ENCODE measurements at regions not wholly inside any gene's neighbourhood (a gene's known extent, or its start where the extent isn't known, plus 50 kb on each side); places are given as distances from the start of the nearest gene placed in this dataset.

DNA sequence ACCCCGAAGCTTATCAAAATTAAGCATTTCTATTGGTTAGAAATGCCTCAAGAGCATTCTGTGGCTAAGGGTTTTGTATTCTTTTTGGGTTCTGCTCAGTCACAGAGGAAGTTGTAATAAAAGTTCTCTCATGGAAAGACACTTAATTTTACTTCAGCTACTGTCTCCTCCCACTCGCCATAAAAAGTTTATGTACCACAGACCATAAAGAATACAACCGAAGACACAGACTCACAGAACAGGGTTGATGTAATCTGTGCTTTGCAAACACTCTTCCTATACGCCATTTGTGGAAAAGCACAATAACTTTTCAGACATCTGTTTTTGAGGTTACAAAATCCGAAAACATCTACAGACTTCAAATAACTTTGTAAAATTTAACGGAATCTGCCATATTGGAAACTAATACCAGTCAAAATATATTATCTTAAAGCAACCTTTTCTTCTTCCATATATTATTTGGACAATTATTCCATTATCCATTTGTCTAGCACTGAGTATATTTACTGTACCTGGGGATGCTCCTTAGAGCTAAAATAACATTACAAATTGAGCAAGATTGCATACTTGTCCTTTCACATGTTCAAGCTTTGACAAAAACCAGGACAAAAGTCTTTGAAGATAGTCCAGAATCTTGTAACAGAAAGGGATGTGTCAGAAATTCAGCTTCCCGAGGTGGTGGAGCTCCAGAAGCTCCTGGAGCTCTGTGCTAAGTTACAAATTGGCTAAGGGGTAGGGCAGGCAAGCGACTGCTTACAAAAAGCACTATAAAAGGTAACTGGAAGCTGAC, 219.0 kb upstream of the MEOX2 start:
- DNase-seq = no peak

DNA sequence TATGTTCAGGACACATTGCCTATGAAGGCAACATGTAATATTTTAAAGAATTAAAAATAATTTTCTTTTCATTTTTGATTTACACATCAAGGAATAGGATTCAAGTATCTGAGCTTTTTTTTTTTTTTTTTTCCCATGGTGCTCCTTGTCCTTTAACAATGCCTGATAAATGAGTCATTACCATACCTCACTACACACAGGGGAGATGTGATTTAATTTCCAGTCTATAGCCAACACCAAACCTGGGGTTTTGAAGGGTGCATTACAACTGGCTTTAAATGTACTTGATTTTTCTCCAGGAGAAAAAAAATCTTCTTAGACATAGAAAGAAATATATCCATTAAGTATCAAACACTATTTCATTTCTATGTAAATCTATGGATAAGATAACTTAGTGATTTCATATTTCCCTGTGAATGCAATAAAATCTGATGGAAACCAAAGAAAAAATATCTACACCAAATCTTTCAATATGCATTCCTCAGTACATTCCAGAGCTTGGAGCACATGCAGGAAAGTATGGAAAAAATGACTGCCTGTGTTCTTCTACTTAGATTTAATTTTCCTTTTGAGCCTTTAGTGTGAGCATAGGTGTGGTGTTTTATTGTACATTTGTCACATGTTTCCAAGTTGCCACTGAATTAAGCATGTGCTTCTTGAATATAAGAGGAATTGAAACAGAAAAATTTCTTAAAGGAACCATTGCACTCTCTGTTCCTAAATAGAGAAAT, 204.8 kb upstream of the MEOX2 start:
- no peak for DNase-seq

DNA sequence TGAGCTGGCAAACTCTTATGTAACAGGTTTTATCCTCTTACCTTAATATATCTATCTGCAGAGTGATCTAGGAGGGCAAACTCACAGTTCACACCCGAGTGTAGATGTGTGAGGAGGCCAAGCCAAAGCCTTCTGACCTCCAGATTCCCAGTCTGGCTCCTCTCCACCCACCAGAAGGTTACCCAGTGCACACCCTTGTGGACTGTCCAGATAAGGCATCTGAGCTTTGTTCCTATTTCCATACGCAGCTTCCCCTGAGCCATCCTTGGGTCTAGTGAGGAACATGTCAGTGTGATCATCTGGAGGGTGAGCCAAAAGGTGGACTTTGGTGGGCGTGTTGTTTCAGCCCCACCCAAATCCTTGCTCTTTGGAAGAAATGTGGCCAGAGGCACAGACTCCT, 203.0 kb upstream of the MEOX2 start:
- DNase-seq = no peak

DNA sequence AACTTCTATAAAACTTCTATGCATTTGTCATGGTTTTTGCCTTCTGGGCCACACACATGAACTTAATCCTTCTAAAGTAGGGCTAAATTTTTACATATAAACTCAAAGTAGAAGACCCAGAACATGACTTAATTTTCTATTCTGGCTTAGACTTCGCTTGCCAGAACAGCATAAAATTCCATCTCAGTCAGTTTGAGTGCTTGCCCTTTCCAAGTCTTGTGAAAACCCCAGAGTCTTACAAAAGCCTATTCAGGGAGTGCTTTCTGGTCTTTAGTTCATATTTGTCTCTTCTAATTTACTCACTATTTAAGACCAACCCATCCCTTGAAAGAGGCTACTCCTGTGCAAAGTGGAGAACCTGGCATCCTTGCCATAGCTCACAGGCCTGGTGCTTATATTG, 201.6 kb upstream of the MEOX2 start:
- DNase-seq = no peak

DNA sequence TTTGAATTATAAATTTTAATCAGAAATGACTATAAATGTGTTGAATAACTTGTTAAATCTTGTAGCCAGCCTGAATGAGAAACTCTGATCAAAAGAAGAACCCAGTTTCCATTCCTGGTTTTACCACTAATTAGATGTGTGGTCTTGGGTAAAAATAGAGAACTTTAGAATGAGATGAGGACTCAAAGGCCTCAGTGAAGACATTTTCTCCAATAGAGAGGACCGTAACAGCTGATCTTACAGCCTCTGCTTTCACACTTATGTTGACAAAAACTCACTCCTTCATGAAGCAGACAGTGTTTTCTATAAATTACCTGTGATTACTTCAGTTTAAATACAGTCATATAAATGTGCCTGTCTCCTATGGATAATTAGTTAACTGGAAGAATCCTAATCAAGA, 200.1 kb upstream of the MEOX2 start:
- DNase-seq = no peak

DNA sequence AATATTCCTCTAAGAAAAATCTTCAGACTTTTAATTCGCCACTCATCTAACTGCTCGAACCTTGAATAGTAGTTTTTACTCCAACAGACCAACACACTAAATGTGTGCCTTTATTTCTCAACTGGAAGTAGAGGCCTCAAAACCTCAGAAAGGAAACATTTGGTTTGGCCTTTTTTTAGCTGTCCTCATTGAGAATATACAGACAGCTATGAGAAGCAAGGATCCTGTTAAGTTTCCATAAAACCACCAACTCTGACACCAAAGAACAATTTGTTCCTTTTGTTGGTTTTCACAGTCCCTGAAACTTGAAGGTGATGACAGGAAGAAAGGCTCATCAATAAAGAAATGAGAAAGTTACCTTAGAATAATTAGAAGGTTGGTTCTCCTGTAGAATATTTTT, 199.2 kb upstream of the MEOX2 start:
- DNase-seq = no peak

DNA sequence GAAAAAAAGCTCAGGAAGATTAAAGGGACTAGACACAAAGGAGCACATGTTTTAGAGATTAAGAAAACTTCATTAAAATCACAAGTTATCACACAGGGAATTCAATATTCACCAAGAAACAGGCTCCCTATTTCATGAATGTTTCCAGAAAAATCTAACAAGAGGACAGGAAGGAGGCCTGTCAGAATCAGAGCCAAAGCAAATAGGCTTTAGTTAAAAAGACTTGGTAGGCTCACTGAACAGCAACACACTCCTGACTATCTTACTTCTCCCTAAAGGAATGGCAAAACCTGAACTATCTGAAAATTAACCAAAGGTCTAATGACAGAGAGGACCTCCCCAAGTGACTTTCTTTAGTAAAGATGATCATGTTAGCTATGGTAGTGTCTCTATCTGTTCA, 188.3 kb upstream of the MEOX2 start:
- DNase-seq = no peak

DNA sequence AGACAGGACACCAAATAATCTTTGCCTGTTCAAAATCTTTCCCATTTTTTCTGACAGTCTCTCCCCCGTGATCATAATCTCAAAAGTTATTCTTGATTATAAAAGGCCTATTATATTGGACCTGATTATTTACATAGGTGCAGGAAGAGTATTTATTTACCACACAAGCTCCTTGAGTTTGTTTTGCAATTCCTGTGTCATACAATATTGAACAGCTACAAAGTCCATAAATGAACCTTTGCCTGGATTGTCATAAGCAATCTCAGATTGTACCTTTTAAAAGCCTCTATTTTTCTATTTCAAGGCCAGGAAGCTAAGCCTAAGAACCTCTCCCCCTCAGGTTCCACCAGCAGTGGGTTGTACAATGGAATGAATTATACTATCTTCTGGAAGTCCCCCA, 183.9 kb upstream of the MEOX2 start:
- no peak for DNase-seq

DNA sequence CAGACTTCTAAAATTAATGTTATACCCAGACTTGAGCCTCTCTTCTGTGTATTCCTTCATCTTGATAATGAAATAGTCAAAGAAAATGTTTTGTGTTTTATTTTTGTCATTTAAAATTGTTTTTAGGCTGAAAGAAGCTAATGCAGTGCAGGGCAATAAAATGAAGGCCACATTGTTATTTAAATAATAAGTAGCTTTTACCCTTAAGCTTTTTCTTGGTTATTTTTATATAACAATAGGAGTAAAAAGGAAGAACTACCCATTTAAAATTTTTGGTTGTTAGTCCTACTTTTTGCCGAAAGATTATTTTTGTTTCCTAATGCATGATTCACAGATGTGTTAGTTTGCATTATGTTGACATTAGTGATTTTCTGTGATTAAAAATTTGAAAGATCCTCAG, 181.0 kb upstream of the MEOX2 start:
- DNase-seq = no peak

DNA sequence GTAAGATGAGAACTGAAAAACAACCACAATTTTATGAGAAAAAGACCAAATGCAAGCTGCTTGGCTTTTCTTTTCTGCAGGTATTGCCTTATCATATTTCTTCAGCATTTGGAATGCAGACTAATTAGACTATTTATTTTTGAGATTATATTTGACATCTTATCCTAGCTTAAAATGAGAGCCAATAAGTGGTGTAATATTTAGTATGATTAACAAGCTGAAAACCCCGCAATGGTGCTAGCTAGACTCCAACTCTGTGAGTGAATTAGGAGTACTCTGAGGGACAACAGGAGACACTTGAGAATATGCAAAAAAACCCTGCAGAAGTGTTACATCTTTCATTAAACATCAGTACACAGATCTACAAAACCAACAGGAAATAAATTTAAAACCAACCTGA, 180.3 kb upstream of the MEOX2 start:
- DNase-seq = no peak

DNA sequence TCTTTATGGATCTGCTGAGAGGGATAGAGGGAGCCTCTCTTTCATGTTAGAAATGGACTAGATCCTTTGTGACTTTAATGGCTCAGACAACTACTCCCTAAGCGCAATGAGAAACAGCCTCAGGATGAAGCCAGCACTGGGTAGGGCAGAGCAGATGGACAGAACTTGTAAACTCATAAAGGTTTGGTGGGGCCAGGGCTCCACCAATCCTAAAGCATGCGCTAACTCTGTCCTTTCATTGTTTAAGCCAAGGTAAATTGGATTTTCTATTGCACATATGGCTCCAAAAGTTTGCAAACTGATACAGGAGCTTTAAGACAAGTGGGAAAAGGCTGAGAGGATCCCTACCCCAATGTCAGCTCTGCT, 178.1 kb upstream of the MEOX2 start:
- no peak for DNase-seq

DNA sequence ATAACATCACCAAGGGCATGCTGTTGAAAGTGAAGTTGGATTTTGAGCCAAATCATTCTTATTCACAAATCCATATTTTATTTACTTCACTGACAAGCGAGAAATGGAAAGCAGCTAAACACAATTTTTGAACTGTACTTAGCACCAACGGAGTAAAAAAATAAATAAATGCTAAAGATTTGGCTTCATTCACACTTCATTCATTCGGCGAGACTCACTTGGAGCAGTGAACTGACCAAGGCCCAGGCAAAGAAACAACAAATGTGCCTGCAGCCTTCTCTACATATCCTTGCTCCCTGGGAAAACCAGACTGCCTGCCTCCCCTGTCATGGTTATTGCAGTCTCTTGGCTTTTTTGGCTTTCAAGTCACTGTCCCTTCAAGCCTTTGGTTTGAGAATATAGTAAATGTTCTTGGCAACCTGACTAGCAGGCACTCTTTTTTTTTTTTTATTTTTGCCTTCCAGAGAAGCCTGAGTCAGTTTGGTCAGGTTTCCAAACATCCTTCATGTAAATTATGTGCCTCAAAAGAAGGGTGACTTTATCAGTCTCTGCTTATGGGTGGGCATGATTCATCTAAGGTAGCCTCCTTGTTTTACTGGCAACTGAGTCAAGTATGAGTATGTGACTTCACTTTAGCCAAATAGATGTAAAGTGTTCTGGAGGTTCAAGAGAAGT, 177.6 kb upstream of the MEOX2 start:
- no peak for DNase-seq

DNA sequence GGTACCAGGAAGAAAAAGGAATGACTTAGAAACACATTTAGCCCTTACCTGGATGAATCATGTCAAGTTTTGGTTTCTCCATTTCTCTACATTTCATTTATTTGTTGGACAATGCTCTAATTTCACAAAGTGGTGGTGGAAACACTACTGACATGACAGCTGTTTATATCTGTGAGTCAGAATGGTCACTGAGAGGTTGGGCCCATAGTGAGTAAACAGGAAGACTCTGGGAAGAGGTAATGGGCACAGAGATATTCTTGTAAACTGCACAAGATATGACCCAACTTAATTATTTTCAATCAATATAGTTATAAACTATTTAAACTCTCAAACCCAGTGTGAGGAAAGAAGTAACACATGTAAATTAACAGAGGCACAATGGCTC, 176.3 kb upstream of the MEOX2 start:
- DNase-seq = no peak

DNA sequence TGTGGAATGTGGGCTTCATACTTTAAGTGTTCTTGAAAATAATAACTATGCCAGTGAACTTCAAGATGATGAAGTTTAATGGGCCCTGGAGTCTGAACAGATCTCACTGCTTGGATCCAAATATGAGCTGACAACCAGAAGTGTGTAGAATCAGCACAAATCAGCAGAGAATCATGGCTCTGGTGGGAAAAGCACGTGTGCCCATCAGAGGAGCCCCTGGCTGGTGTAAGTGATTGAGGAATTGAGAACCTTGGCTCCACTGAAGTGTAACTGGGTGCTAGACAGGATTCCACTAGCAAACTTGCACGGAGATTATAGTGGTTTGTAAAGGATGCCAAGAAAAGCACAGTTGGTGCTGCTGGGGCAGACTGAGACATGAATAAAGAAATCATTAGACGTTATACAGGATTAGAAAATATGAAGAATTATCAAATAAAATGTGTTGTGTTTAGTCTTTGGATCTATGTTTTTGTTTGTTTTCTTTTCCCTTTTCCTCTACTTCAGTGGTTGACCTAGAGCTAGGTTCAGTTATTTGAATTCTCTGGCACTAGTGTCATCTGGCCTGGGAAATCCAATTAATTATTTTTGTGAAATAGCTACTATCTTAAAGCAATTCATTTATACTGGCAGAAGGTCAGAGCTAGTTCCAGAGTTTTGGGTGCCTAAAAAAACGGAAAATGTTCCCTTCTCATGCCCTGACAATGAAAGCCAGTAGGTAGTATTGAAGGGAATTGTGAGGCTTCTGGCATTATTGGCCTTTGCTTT, 175.7 kb upstream of the MEOX2 start:
- DNase-seq = peak; percentile 52

DNA sequence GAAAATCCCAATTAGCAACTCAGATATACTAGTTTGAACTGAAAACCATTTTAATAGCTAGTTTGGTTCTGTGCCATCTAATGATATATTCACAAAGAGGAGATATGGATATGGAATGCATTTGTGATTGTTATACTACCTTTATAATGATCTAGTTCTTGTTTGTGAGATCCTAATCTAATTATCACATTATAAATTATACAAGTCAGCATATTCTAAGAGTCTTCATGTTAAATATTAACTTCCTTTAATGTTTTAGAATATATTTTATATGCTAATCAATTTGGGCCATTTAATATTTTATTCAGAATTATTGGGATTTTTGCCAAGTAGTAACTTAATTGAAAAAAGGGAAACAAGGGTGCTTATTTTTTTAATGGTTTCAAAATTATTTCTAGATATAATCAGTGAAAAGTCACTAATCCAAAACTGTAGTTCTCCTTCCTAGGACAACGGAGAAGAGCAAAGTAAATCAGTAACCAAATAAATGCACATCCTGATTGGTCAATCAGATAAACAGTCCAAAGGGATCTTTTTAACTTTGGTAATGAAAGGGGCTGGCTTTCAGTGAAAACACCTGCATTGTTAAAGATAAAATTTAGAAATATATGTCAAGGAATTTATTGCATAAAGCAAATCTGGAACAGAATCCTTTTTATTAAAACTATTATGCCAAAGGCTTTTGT, 173.9 kb upstream of the MEOX2 start:
- no peak for DNase-seq

DNA sequence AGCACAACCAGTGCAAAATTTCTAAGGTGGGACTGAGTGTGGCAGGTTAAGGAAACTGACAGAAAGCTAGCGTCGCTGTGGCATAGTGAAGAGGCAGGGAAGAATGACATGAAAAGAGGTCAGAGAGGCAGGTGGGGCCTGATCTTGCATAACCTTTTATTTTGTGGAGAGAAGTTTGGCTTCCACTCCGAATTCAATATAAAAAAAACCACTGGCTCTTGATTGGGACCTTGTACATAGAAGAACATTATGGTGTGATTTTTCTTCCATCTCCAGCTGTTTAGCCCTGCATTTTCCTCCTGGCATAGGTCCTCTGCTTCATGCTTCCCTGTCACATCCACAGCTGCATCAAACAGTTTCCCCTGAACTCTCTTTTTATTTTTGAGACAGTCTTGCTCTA, 170.5 kb upstream of the MEOX2 start:
- no peak for DNase-seq

DNA sequence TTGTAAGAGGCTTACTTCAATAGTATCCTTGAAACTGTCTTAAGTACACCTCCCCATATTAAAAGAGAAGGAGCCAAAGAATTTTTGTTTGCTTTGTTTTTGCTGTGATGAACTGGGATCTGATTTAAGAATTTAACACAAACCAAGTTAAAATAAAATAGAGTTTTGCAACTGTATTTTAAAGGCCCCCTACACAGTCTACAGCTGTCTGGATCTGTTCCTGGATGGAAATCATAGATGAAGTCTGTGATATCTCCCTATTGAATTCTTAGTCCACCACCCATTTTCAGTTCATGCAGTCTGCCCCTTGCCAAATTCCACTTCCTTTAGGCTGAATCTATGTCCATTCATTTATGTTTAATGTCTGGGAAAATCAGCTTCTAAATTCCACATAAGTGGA, 169.8 kb upstream of the MEOX2 start:
- no peak for DNase-seq

DNA sequence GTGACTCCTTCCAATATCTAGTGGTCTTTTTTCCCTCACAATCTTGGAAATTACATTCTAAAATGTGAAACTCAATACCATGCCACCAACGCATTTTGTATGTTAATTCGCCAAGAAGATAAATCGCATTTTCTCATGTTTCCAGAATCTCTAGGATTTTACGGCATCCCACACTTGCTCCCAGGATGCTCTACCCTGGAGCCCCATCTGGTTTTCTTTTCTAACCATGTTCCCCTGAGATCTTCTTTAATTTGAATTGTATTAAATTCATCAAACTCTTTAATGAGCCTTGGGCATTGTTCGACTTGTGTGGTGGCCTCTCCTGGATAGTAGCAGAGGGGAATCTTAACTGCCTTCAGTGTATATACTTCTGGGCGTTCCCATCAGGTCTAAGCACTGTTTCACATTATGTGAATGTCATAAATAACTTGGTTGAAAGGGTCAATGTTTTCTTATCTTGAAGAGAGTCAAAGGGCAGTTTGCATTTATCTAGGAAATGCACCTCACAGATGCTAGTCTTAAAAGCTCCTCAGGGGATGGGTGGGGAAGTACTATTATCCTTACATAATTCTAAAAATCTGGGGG, 169.1 kb upstream of the MEOX2 start:
- DNase-seq = no peak

DNA sequence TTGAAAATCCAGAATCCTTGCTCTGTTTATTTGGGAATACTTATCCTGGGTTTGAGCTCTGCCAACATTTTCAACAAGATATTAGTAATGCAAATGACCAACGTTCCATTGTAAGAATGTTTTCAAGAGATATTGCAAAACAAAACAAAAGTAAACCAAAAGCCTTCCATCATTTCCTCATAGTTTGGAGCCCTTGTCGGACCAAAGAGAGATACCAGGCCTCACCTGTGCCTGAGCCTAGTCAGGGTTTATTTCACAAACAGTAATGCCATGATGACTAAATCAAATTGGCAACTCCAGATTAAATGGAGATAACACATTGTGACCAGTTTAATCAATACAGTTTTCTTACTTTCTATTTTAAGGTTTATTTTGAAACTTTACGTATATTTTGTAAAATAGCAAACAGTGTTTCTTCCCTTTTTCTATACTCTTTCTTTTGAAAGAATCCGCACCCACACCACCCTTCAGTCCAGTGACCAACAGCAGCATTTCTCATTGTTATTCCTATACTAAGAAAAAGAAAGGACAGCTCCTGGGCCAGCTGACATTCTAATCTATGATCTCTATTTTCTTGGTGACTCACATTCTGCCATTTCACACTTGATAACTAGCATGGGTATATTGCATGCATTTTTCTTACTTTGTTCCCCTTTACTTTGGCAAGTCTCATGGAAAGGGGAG, 168.5 kb upstream of the MEOX2 start:
- DNase-seq = no peak

DNA sequence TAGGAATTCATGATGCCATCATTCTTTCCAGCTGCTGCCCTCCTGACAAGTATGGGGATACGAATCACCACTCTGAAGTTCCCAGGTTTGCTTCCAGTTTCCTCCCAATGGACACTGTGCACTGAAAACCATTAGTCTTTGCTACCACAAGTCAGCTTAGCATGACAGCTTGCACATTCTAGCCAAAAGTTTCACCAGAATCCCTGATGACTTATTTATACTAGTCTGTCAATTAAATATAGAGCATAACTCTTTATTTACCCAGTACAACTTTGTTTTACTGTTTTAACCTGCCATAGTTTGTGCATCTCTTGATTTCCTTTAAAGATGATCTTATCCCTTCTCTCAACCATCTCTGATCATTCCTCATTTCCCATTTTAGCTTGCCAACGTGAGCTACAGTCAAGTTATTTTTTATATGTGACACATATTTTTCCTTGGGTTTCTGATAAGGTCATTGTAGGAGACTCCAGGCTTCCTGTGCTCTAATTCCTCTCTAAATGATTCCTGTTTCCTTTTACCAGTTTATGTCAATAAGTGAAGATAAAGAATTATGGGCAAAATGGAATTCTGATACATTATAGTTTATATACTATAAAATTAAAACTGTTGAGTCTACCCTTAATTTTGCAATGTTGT, 167.5 kb upstream of the MEOX2 start:
- no peak for DNase-seq

DNA sequence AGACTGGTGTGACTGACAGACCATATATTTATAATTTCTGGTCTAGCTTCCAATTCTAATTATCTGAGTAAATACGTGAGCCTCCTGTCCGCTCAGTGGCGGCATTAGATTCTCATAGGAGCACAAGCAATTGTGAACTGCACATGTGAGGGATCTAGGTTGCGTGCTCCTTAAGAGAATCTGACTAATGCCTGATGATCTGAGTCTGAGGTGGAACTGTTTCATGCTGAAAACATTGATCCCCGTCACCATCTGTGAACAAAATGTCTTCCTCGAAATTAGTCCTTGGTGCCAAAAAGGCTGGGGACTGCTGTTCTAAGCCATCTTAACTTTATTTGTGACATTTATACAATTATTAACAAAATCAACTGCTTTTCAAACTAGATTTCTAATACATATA, 164.7 kb upstream of the MEOX2 start:
- DNase-seq = no peak
